Ectodermal cell (in vitro differentiated cells): ENCODE measurements at regions not wholly inside any gene's neighbourhood (a gene's known extent, or its start where the extent isn't known, plus 50 kb on each side); places are given as distances from the start of the nearest gene placed in this dataset.

ENCODE experiments used
- H3K27ac ChIP-seq: 2 replicates; pipeline ENCODE4 v1.7.0; 2013; ENCODE audit warnings: mild to moderate bottlenecking, low read depth, low read length; ENCODE audit not compliant: insufficient read depth, poor library complexity, severe bottlenecking
- H3K27me3 ChIP-seq: 2 replicates; pipeline ENCODE4 v1.7.0; 2013; ENCODE audit warnings: mild to moderate bottlenecking, low read length; ENCODE audit not compliant: insufficient read depth, control insufficient read depth, poor library complexity, severe bottlenecking
- H3K36me3 ChIP-seq: one replicate; pipeline ENCODE4 v1.7.0; 2013; ENCODE audit warnings: low read length; ENCODE audit not compliant: control insufficient read depth, insufficient read depth
- H3K4me1 ChIP-seq: one replicate; pipeline ENCODE4 v1.7.0; 2013; ENCODE audit warnings: low read length; ENCODE audit not compliant: control insufficient read depth, insufficient read depth
- H3K4me3 ChIP-seq: 2 replicates; pipeline ENCODE4 v1.7.0; 2013; ENCODE audit warnings: low read depth, low read length, control low read depth; ENCODE audit not compliant: insufficient read depth
- H3K9me3 ChIP-seq: 2 replicates; pipeline ENCODE4 v1.7.0; 2013; ENCODE audit warnings: mild to moderate bottlenecking, low read length, moderate library complexity; ENCODE audit not compliant: control insufficient read depth
- WGBS, 2 experiments: methylation state at CpG; one replicate each; pipeline ENCODE4 v1.1.7; 2013; ENCODE audit warnings: missing lambda C conversion rate in 2 of 2; 5-methylcytosine and 5-hydroxymethylcytosine counted together

DNA sequence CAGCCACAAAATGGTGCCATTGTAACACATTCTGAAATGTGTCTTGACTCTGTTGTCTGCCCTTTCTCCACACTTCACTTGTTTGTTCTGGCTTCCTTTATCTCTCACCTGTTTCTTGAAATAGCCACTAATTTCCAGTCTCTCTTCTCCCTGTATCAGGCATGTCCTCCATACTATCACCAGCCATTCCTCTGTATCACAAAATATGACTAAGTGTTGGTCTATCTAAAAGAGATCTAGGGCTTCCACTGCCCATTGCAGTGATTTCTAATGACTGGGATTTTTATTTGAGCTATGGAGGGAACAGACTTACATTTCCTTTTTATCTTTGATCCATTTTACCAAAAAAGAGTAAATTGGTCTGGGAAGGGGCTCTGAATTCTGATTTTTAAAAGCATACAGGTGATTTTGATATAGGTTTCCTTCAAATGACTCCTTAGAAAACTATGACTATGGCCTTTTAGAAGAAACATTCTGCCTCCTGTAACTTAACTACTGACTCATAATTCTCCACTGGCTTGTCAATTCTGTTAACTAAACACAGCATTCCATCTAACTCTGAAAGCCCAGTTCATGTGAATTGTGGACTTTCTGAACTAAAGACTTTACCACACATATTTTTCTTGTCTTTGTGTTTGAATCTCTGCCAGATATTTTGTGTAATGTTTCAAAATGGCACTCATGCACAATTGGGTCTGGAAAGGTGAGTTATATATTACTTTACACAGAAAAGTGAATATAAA lies 1121.4 kb downstream of the XPNPEP1 start:
- Histone ChIP-seq H3K27me3 (no peaks in the 10 kb centered on the region), H3K4me3 (no peak overlapping the region), H3K27ac (no peak overlapping the region), H3K9me3 (peaks cover 2% of the 10 kb centered on the region), H3K4me1 (no peaks in the 10 kb centered on the region), H3K36me3 (no peaks in the 10 kb centered on the region)

DNA sequence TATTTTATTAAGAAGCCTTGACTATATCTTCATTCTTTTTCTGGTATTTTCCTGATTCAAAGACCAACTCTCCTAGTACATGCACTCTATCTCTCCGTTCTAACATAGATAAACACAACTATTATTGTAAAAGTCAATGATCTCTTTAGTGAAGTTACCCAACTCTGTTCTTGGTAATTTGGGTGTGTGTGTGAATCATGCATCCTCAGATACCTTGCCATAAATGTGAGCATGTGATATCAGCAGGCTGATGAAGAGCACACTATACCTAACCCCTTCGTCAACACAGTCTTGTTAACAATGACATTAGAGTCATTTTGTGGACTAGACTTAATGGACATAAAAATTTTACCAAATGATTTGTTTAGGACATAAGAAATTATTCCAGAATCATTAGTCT lies 1122.1 kb downstream of the XPNPEP1 start:
- Histone ChIP-seq H3K27me3 (no peaks in the 10 kb centered on the region), H3K36me3 (no peaks in the 10 kb centered on the region), H3K27ac (no peak overlapping the region), H3K4me1 (no peaks in the 10 kb centered on the region), H3K4me3 (no peak overlapping the region), H3K9me3 (peaks cover 2% of the 10 kb centered on the region)
- WGBS, 2 experiments: 92% methylated on average over 2 of the region's 2 CpGs; no CpG with 5 or more reads in 1 of the 2 experiments

GRCh38 chr10:108797573-108797972 lies 1125.7 kb downstream of the XPNPEP1 start:
- WGBS, 2 experiments: 65 to 87% methylated on average over 1 of the region's 1 CpG
- H3K9me3 ChIP-seq: peaks cover 2% of the 10 kb centered on the region
- H3K27ac ChIP-seq: no peak overlapping the region
- H3K4me3 ChIP-seq: no peak overlapping the region
- H3K27me3 ChIP-seq: no peaks in the 10 kb centered on the region
- no peaks in the 10 kb centered on the region for H3K36me3 ChIP-seq
- no peaks in the 10 kb centered on the region for H3K4me1 ChIP-seq

DNA sequence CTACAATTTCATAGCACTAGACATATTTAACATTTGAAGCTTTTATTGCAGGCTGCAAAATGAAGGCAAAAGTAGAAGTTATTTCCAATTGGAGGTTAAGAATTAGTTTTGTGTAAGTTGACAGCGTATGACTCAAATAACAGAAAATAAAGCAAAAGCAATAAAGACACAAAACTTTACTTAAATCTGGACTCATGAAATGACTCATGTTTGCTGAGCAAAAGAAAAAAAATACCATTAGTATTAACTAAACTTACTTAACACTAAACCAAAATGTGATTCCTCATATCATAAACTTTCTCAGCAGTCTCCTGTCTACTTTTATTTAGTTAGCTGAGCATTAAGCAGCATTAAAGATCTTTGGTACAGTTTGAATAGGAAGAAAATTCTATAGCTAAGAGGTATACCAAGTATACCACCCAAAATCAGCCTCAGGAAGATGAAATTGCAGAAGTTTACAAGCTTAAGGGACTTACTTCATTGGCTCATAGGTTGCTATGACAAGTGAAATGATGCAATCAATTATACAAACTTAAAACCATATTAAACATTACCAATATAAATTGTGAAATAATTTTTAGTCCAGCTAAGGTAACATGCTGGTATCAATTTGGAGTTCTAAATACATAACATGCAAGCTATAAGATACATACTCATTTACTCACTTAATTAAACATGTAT lies 1131.4 kb downstream of the XPNPEP1 start:
- H3K27ac ChIP-seq: no peak overlapping the region
- no peaks in the 10 kb centered on the region for H3K27me3 ChIP-seq
- H3K4me3 ChIP-seq: no peak overlapping the region
- H3K36me3 ChIP-seq: no peaks in the 10 kb centered on the region
- H3K4me1 ChIP-seq: no peaks in the 10 kb centered on the region
- H3K9me3 ChIP-seq: no peaks in the 10 kb centered on the region
- WGBS, 2 experiments: 57% methylated on average over 1 of the region's 1 CpG; no CpG with 5 or more reads in 1 of the 2 experiments

GRCh38 chr10:108791030-108791429 lies 1132.3 kb downstream of the XPNPEP1 start:
- WGBS, 2 experiments: 97 to 98% methylated on average over 3 of the region's 4 CpGs
- Histone ChIP-seq H3K27me3 (no peaks in the 10 kb centered on the region), H3K36me3 (no peaks in the 10 kb centered on the region), H3K4me1 (no peaks in the 10 kb centered on the region), H3K4me3 (no peak overlapping the region), H3K27ac (no peak overlapping the region), H3K9me3 (no peaks in the 10 kb centered on the region)

- 83 to 89% methylated on average over 1 of the region's 1 CpG for WGBS, 2 experiments
- no peaks in the 10 kb centered on the region for H3K9me3 ChIP-seq
- H3K27me3 ChIP-seq: no peaks in the 10 kb centered on the region
- H3K4me1 ChIP-seq: no peaks in the 10 kb centered on the region
- H3K27ac ChIP-seq: no peak overlapping the region
- no peak overlapping the region for H3K4me3 ChIP-seq
- H3K36me3 ChIP-seq: no peaks in the 10 kb centered on the region
Observed at GRCh38 chr10:108789919-108790318, 1133.4 kb downstream of the XPNPEP1 start.

- Histone ChIP-seq H3K9me3 (no peaks in the 10 kb centered on the region), H3K36me3 (no peaks in the 10 kb centered on the region), H3K27ac (no peak overlapping the region), H3K27me3 (no peaks in the 10 kb centered on the region), H3K4me1 (no peaks in the 10 kb centered on the region), H3K4me3 (no peak overlapping the region)
- 93% methylated on average over 2 of the region's 2 CpGs; no CpG with 5 or more reads in 1 of the 2 experiments for WGBS, 2 experiments
Observed at GRCh38 chr10:108789336-108789735, 1134.0 kb downstream of the XPNPEP1 start.

GRCh38 chr10:108788891-108789290 lies 1134.4 kb downstream of the XPNPEP1 start:
- H3K36me3 ChIP-seq: no peaks in the 10 kb centered on the region
- H3K4me3 ChIP-seq: no peak overlapping the region
- no peaks in the 10 kb centered on the region for H3K4me1 ChIP-seq
- H3K27ac ChIP-seq: no peak overlapping the region
- no peaks in the 10 kb centered on the region for H3K9me3 ChIP-seq
- WGBS, 2 experiments: 70% methylated on average over 1 of the region's 1 CpG; no CpG with 5 or more reads in 1 of the 2 experiments
- H3K27me3 ChIP-seq: no peaks in the 10 kb centered on the region

DNA sequence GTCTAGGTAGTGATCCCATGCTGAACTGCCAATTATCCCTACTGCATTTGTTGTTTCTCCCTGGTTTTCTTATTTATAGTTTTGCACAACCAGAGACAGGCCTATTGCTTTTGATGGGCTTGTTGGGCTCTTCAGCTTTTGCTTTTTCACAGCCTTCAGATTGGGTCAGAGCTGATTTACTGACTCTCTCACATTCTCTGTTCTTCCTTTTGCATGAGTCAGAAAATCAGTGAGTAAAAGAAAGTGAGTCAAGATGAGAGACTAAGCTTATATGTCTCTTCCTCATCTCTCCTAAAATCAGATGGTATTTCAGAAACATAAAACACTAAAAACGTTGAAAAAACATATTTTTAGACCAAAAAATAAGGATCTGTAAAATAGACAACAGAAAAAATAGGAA lies 1135.4 kb downstream of the XPNPEP1 start:
- 60% methylated on average over 1 of the region's 1 CpG; no CpG with 5 or more reads in 1 of the 2 experiments for WGBS, 2 experiments
- Histone ChIP-seq H3K27ac (no peak overlapping the region), H3K4me1 (no peaks in the 10 kb centered on the region), H3K27me3 (no peaks in the 10 kb centered on the region), H3K9me3 (no peaks in the 10 kb centered on the region), H3K36me3 (no peaks in the 10 kb centered on the region), H3K4me3 (no peak overlapping the region)

DNA sequence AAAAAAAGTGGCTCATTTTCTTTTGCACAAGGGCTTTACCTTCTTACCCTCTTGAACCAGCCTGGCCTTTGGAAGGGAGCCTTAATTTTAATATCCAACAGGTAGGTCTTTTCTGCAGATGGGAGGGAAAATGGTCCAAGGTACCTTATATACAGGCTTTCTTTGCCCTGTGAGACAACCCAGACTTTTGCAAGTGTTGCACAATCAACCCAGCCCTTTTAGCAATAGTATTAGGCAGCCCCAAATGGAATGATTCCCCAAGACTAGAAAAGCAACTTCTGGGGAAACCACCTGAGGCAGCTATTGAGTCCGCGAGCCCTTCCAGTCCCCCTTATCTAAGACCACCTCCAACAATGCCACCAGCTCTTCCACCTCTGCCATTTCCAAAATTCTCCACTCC lies 1138.3 kb downstream of the XPNPEP1 start:
- Histone ChIP-seq H3K36me3 (no peaks in the 10 kb centered on the region), H3K4me1 (no peaks in the 10 kb centered on the region), H3K27me3 (no peaks in the 10 kb centered on the region), H3K4me3 (no peak overlapping the region), H3K9me3 (no peaks in the 10 kb centered on the region), H3K27ac (no peak overlapping the region)
- WGBS, 2 experiments: 90 to 91% methylated on average over 2 of the region's 2 CpGs
